Vagina (tissue), 2 donors: ENCODE measurements at regions not wholly inside any gene's neighbourhood (a gene's known extent, or its start where the extent isn't known, plus 50 kb on each side); places are given as distances from the start of the nearest gene placed in this dataset.

Experiments
- DNase-seq, 2 donors: peaks; one replicate each; pipeline ENCODE4 v3.0.0-alpha.2; 2017; ENCODE audit errors: extremely low spot score in 2 of 2
- H3K27ac ChIP-seq: fragments of 200-600 bp; sonication (generic); one replicate; pipeline ENCODE4 v1.5.1; 2019
- H3K27me3 ChIP-seq: fragments of 200-600 bp; sonication (generic); one replicate; pipeline ENCODE4 v1.5.1; 2019
- H3K36me3 ChIP-seq, 2 donors: fragments of 200-600 bp; sonication (generic); one replicate each; pipeline ENCODE4 v1.5.1; 2017 to 2019
- H3K4me1 ChIP-seq: fragments of 200-600 bp; sonication (generic); one replicate; pipeline ENCODE4 v1.5.1; 2019
- H3K4me3 ChIP-seq, 2 donors: fragments of 200-600 bp; sonication (generic); 1 replicate in 1 of 2; 2 replicates in 1 of 2; pipeline ENCODE4 v1.5.1; 2016 to 2019
- H3K9me3 ChIP-seq: fragments of 200-600 bp; sonication (generic); one replicate; pipeline ENCODE4 v1.5.1; 2019
- POLR2A ChIP-seq, 2 donors: fragments of 450-650 bp; IDR thresholded peaks; one replicate each; pipeline ENCODE4 v1.6.1; 2017; ENCODE audit warnings: antibody characterized with exemption in 2 of 2, mild to moderate bottlenecking in 2 of 2, moderate library complexity in 2 of 2
- POLR2AphosphoS5 ChIP-seq, 2 donors: sonication (generic); formaldehyde crosslinking; IDR thresholded peaks; one replicate each; pipeline ENCODE4 v1.9.0; 2017; ENCODE audit warnings: antibody characterized with exemption in 2 of 2, mild to moderate bottlenecking in 2 of 2, low read depth in 1 of 2; ENCODE audit not compliant: insufficient read depth in 1 of 2
- intact Hi-C: fragments of 100-400 bp; cut with DNase I; formaldehyde crosslinking; loops from one replicate; pipeline ENCODE4 v1.15.1; 2023
- TF ChIP-seq, protein P1 (sequence below), 3 experiments: fragments of 450-650 bp in 2 of 3; fragments of 200-600 bp in 1 of 3; sonication (generic) in 1 of 3; IDR thresholded peaks; one replicate each; pipeline ENCODE4 v1.5.1; 2017 to 2019; ENCODE audit warnings: antibody characterized with exemption in 3 of 3, mild to moderate bottlenecking in 2 of 3, moderate library complexity in 2 of 3

GRCh38 chr4:67035501-67035900, 509.8 kb downstream of the CENPC start:
- TF ChIP-seq POLR2AphosphoS5 (IDR thresholded peaks at IDR 0.05; ENCODE audit: insufficient read depth in 1 of 2, low read depth in 1 of 2) (no peak), POLR2A (IDR thresholded peaks at IDR 0.05) (no peak)
- TF ChIP-seq, protein P1, sequence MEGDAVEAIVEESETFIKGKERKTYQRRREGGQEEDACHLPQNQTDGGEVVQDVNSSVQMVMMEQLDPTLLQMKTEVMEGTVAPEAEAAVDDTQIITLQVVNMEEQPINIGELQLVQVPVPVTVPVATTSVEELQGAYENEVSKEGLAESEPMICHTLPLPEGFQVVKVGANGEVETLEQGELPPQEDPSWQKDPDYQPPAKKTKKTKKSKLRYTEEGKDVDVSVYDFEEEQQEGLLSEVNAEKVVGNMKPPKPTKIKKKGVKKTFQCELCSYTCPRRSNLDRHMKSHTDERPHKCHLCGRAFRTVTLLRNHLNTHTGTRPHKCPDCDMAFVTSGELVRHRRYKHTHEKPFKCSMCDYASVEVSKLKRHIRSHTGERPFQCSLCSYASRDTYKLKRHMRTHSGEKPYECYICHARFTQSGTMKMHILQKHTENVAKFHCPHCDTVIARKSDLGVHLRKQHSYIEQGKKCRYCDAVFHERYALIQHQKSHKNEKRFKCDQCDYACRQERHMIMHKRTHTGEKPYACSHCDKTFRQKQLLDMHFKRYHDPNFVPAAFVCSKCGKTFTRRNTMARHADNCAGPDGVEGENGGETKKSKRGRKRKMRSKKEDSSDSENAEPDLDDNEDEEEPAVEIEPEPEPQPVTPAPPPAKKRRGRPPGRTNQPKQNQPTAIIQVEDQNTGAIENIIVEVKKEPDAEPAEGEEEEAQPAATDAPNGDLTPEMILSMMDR (IDR thresholded peaks at IDR 0.05) = no peak
- DNase-seq = no peak
- no peaks in the 10 kb centered on the region for H3K27me3 ChIP-seq
- intact Hi-C loops = no loop called here
- no peak overlapping the region for H3K4me3 ChIP-seq
- no peaks in the 10 kb centered on the region for H3K9me3 ChIP-seq
- no peaks in the 10 kb centered on the region for H3K4me1 ChIP-seq
- no peaks in the 10 kb centered on the region for H3K36me3 ChIP-seq
- no peak overlapping the region for H3K27ac ChIP-seq

DNA sequence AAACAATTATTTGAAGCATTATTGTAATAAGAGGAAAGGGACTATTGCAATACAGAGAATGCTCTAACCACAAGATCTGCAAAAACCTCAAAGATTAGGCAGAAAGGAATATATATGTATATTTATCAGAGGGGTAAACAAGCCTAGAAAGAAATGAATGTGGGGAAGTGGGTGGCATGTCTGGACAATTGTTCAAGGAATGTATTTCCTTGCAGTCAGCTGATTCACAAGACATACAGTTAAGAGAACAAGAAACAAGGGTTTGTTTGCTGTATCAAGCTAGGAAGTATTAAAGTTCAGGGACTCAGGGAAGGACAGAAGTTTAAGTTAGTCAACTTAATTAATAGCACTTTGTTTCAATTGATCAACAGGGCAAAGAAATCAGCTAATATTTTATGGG, 514.7 kb downstream of the CENPC start:
- TF ChIP-seq, protein P1 (IDR thresholded peaks at IDR 0.05) = no peak
- TF ChIP-seq POLR2A (IDR thresholded peaks at IDR 0.05) (no peak), POLR2AphosphoS5 (IDR thresholded peaks at IDR 0.05; ENCODE audit: insufficient read depth in 1 of 2, low read depth in 1 of 2) (no peak)
- H3K4me3 ChIP-seq = no peak overlapping the region
- intact Hi-C loops = no loop called here

DNA sequence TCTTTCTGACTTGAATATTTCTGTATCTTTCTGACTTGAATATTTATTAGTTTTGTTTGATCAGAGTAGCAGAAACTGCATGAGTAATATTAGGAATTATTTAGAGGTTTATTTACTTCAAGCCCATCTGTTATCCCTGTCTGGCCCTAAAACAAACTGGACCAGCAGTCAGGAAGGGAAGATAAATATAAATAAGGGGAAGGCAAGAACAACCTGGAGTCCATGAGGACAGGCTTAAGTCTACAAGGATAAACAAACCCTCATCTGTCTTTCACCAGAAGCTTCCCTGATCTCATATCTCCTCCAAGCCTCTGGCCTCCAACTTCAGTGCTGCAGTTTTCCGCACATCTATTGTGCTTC, 524.9 kb downstream of the CENPC start:
- no peaks in the 10 kb centered on the region for H3K36me3 ChIP-seq
- no peaks in the 10 kb centered on the region for H3K4me1 ChIP-seq
- no peaks in the 10 kb centered on the region for H3K9me3 ChIP-seq
- no peak overlapping the region for H3K4me3 ChIP-seq
- DNase-seq = no peak
- TF ChIP-seq POLR2AphosphoS5 (IDR thresholded peaks at IDR 0.05; ENCODE audit: insufficient read depth in 1 of 2, low read depth in 1 of 2) (no peak), POLR2A (IDR thresholded peaks at IDR 0.05) (no peak)
- TF ChIP-seq, protein P1 (IDR thresholded peaks at IDR 0.05) = no peak
- no peaks in the 10 kb centered on the region for H3K27me3 ChIP-seq
- intact Hi-C loops = no loop called here
- no peak overlapping the region for H3K27ac ChIP-seq

More for the DNA sequence above, 514.7 kb downstream of the CENPC start:
- H3K4me1 ChIP-seq = no peaks in the 10 kb centered on the region
- H3K36me3 ChIP-seq = no peaks in the 10 kb centered on the region
- H3K27me3 ChIP-seq = no peaks in the 10 kb centered on the region
- H3K9me3 ChIP-seq = no peaks in the 10 kb centered on the region
- H3K27ac ChIP-seq = no peak overlapping the region
- DNase-seq = no peak

DNA sequence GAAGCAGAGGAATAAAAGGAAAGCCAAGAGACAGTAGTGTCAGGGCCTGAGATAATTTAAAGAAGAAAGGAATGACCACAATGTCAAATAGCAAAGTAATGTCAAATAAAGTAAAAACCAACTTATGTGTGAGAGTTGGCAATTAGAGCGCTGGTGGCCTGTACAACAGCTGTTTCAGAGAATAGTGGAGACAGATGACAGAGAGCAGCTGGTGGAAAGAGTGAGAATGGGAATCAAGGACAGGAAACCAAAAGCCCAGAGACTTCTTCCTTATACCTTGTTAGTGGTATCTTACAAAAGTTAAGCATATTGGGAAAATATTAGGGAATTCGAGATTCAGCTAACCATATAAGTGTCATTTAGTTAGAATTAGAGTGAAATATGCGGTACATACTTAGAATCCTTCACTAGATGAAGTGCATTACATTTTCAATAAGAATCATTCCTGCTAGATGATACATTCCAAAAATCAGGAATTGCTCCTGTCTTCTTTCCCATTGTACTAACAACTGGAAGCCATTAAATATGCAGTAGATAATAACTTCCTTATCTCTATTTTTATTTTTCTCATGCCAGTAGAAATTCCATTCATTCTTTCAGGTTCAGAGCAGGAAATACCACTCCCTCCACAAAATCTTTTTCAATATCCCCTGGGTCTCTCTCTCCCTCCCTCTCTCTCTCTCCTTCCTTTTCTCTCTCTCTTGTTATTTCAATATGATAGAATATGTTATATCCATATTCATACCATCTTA, 525.4 kb downstream of the CENPC start:
- Histone ChIP-seq H3K9me3 (no peaks in the 10 kb centered on the region), H3K36me3 (no peaks in the 10 kb centered on the region), H3K4me3 (no peak overlapping the region), H3K27ac (no peak overlapping the region), H3K27me3 (no peaks in the 10 kb centered on the region), H3K4me1 (no peaks in the 10 kb centered on the region)
- no peak for TF ChIP-seq POLR2A (IDR thresholded peaks at IDR 0.05)
- TF ChIP-seq, protein P1 (IDR thresholded peaks at IDR 0.05) = no peak
- TF ChIP-seq POLR2AphosphoS5 (IDR thresholded peaks at IDR 0.05; ENCODE audit: insufficient read depth in 1 of 2, low read depth in 1 of 2) = no peak
- intact Hi-C loops = no loop called here
- DNase-seq = no peak

DNA sequence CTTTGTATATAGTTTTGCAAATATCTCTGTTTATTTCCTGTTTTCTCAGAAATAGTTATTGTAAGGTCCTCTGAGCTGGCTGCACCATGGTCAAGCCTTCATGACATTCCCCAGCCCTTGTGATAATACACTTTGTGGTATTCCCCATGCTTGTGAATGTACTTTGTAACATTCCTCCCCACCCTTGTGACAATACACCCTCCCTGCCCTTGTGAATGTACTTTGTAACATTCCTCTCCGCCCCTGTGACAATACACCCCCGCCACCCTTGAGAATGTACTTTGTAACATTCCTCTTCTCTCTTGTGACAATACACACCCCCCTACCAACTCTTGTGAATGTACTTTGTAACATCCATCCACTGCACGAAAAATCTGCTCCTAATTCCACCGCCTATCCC, 530.7 kb downstream of the CENPC start:
- no peak overlapping the region for H3K27ac ChIP-seq
- H3K9me3 ChIP-seq = no peaks in the 10 kb centered on the region
- intact Hi-C loops = no loop called here
- no peak overlapping the region for H3K4me3 ChIP-seq
- no peaks in the 10 kb centered on the region for H3K27me3 ChIP-seq
- no peaks in the 10 kb centered on the region for H3K36me3 ChIP-seq
- DNase-seq = no peak
- TF ChIP-seq POLR2A (IDR thresholded peaks at IDR 0.05) (no peak), POLR2AphosphoS5 (IDR thresholded peaks at IDR 0.05; ENCODE audit: insufficient read depth in 1 of 2, low read depth in 1 of 2) (no peak)
- TF ChIP-seq, protein P1 (IDR thresholded peaks at IDR 0.05) = no peak
- no peaks in the 10 kb centered on the region for H3K4me1 ChIP-seq
